NB4 (cell line): ENCODE measurements at regions not wholly inside any gene's neighbourhood (a gene's known extent, or its start where the extent isn't known, plus 50 kb on each side); places are given as distances from the start of the nearest gene placed in this dataset.

Experiments
- DNase-seq: peaks from one replicate; pipeline ENCODE4 v3.0.0; 2010; ENCODE audit warnings: low read depth
- H3K4me3 ChIP-seq: one replicate; pipeline ENCODE4 v1.5.1; 2011; ENCODE audit warnings: mild to moderate bottlenecking, low read depth, low read length, moderate library complexity
- MYC ChIP-seq: IDR thresholded peaks from 2 replicates; pipeline ENCODE4 v1.6.1; 2011; ENCODE audit warnings: low read depth, low read length
- POLR2A ChIP-seq: IDR thresholded peaks from 2 replicates; pipeline ENCODE4 v1.6.1; 2011; ENCODE audit warnings: mild to moderate bottlenecking; ENCODE audit not compliant: insufficient read length; ENCODE audit errors: extremely low read depth
- TF ChIP-seq, protein P1 (sequence below): IDR thresholded peaks from 2 replicates; pipeline ENCODE4 v1.6.1; 2011; ENCODE audit warnings: low read depth, low read length
- TF ChIP-seq, protein P2 (sequence below): IDR thresholded peaks from one replicate; pipeline ENCODE4 v1.5.1; 2012; ENCODE audit warnings: low read depth, low read length

DNA sequence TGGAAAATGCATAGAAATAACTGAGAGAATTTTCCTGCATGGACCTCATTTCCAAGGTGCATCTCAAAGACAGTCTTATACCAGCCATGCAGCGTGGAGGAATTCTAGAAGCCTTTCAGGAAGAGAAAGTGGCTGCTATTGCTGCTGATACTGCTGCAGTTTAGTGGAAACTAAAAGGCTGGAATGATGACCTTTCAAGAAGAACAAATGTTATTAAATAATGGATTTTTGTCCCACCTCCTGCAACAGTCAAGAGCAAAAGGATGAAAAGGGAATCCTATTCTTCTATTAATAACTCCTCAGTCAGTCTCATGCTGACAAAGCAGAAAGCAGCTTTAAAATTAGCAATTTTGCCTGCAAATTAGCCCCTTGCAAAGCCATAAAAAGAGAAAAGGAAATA is 68.2 kb upstream of the C1orf87 start:
- TF ChIP-seq POLR2A (no peak), MYC (no peak)
- TF ChIP-seq, protein P1, sequence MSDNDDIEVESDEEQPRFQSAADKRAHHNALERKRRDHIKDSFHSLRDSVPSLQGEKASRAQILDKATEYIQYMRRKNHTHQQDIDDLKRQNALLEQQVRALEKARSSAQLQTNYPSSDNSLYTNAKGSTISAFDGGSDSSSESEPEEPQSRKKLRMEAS = no peak
- TF ChIP-seq, protein P2, sequence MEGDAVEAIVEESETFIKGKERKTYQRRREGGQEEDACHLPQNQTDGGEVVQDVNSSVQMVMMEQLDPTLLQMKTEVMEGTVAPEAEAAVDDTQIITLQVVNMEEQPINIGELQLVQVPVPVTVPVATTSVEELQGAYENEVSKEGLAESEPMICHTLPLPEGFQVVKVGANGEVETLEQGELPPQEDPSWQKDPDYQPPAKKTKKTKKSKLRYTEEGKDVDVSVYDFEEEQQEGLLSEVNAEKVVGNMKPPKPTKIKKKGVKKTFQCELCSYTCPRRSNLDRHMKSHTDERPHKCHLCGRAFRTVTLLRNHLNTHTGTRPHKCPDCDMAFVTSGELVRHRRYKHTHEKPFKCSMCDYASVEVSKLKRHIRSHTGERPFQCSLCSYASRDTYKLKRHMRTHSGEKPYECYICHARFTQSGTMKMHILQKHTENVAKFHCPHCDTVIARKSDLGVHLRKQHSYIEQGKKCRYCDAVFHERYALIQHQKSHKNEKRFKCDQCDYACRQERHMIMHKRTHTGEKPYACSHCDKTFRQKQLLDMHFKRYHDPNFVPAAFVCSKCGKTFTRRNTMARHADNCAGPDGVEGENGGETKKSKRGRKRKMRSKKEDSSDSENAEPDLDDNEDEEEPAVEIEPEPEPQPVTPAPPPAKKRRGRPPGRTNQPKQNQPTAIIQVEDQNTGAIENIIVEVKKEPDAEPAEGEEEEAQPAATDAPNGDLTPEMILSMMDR = no peak
- no peak for DNase-seq
- H3K4me3 ChIP-seq = no peak overlapping the region

DNA sequence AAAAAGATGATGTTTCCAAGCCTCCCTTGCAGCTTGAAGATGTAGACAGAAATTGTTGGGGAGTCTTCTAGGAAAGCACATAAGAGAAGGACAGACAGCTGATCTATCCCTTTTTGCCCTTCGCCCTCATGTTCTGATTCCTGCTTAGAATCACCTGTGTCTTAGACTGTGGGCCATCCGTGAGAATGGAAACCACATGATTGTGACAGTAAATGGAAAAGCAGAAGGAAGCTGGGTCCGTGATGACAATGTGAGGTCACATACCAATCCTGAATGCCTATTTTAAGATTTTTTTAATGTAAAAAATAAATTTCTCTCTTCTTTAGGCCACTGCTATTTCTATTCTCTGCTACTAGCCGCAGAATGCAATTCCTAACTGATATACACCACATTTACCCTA is 67.7 kb upstream of the C1orf87 start:
- H3K4me3 ChIP-seq = no peak overlapping the region
- no peak for TF ChIP-seq POLR2A
- TF ChIP-seq, protein P2 = no peak
- TF ChIP-seq MYC = no peak
- no peak for DNase-seq

DNA sequence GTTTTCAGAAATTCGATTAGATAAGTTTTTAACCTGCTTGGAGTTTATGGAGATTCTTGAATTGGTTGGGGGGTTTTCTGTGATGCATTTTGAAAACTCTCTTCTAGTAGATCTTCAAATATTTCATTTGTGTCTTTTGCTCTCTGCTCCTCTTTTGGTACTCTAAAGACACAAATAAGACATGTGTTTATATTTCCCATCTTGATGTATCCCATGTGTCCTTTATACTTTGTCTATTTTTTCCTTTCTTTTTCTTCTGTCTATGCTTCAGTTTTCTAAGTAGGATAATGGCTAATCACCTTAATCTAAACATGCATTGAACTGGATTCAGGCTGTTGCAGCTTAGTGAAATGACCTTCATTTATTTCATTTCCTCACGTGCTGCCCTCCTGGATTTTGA is 63.8 kb upstream of the C1orf87 start:
- no peak overlapping the region for H3K4me3 ChIP-seq
- no peak for DNase-seq
- TF ChIP-seq, protein P2 = no peak

- no peak overlapping the region for H3K4me3 ChIP-seq
- no peak for TF ChIP-seq MYC
- TF ChIP-seq, protein P1 = no peak
- no peak for TF ChIP-seq POLR2A
- TF ChIP-seq, protein P2 = no peak
- DNase-seq = no peak
Observed at GRCh38 chr1:60136395-60136794, 62.8 kb upstream of the C1orf87 start.

GRCh38 chr1:60134716-60135115 is 61.1 kb upstream of the C1orf87 start:
- no peak overlapping the region for H3K4me3 ChIP-seq
- TF ChIP-seq MYC = no peak
- no peak for TF ChIP-seq POLR2A
- TF ChIP-seq, protein P2 = no peak
- TF ChIP-seq, protein P1 = no peak
- DNase-seq = no peak

GRCh38 chr1:60133848-60134247 is 60.3 kb upstream of the C1orf87 start:
- no peak for DNase-seq
- TF ChIP-seq MYC = no peak
- TF ChIP-seq POLR2A = no peak
- TF ChIP-seq, protein P1 = no peak
- TF ChIP-seq, protein P2 = no peak
- H3K4me3 ChIP-seq = no peak overlapping the region
